Lower lobe of right lung (tissue), 2 donors: ENCODE measurements at regions not wholly inside any gene's neighbourhood (a gene's known extent, or its start where the extent isn't known, plus 50 kb on each side); places are given as distances from the start of the nearest gene placed in this dataset.
"Not testable (repeated sequence)": the region's sequence is repeated elsewhere in the genome, so short reads cannot be mapped to it uniquely, and the experiment has no call there.

Experiments
- ATAC-seq, 2 donors: fragments of 200-7000 bp; cut with Tn5 transposase; one replicate each; pipeline ENCODE4 v1.9.1; 2020 to 2022; ENCODE audit warnings: mild to moderate bottlenecking in 2 of 2, moderate library complexity in 2 of 2
- DNase-seq: peaks from one replicate; pipeline ENCODE4 v3.0.0-alpha.2; 2020
- H3K27ac ChIP-seq: fragments of 200-600 bp; one replicate; pipeline ENCODE4 v1.8.0; 2022
- H3K27me3 ChIP-seq: fragments of 200-600 bp; one replicate; pipeline ENCODE4 v1.8.0; 2022; ENCODE audit warnings: low read depth
- H3K36me3 ChIP-seq: fragments of 200-600 bp; one replicate; pipeline ENCODE4 v1.8.0; 2022; ENCODE audit warnings: mild to moderate bottlenecking
- H3K4me1 ChIP-seq: fragments of 200-600 bp; one replicate; pipeline ENCODE4 v1.8.0; 2022
- H3K4me3 ChIP-seq: fragments of 200-600 bp; one replicate; pipeline ENCODE4 v1.8.0; 2022; ENCODE audit warnings: mild to moderate bottlenecking
- H3K9me3 ChIP-seq: fragments of 200-600 bp; one replicate; pipeline ENCODE4 v1.8.0; 2022
- intact Hi-C: fragments of 100-400 bp; cut with DNase I; formaldehyde crosslinking; loops from one replicate; pipeline ENCODE4 v1.11.0; 2022
- TF ChIP-seq, protein P1 (sequence below): fragments of 200-600 bp; IDR thresholded peaks from one replicate; pipeline ENCODE4 v1.8.0; 2022; ENCODE audit warnings: antibody characterized with exemption, mild to moderate bottlenecking
- donor health status: DM: no; HTN: yes; CAD: no; lungs with severe emphysema.

DNA sequence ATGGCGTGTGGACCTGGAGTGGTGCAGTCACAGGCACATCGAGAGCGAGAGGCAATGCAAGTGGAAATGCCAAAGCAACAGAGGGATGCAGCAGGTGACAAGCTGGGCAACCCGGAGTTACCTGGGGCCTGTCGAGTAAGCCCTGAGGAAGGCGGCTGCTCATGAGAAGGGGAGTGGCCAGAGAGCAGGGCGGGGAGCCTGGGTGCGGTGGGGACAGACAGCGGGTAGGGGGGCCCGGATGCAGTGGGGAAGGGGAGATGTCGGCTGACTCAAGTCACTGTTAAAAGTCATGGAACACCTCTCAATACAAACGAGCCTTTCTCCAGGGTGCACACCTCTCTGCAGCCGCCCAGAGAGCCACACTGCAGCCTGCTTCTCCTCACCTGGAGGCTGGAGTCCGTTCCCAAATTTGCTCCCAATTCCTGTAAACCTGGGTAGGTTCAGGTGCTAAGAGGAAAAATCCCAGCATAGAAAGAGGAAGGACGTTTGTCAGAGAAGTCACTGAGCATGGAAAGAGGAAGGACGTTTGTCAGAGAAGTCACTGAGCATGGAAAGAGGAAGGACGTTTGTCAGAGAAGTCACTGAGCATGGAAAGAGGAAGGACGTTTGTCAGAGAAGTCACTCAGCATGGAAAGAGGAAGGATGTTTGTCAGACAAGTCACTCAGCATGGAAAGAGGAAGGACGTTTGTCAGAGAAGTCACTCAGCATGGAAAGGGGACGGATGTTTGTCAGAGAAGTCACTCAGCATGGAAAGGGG lies 71.7 kb upstream of the TWIST2 start:
- H3K27ac ChIP-seq: no peak overlapping the region
- intact Hi-C loops: no loop called here
- DNase-seq: no peak
- H3K9me3 ChIP-seq: no peaks in the 10 kb centered on the region
- peaks cover 12% of the 10 kb centered on the region for H3K27me3 ChIP-seq
- ATAC-seq: no peak
- TF ChIP-seq, protein P1, sequence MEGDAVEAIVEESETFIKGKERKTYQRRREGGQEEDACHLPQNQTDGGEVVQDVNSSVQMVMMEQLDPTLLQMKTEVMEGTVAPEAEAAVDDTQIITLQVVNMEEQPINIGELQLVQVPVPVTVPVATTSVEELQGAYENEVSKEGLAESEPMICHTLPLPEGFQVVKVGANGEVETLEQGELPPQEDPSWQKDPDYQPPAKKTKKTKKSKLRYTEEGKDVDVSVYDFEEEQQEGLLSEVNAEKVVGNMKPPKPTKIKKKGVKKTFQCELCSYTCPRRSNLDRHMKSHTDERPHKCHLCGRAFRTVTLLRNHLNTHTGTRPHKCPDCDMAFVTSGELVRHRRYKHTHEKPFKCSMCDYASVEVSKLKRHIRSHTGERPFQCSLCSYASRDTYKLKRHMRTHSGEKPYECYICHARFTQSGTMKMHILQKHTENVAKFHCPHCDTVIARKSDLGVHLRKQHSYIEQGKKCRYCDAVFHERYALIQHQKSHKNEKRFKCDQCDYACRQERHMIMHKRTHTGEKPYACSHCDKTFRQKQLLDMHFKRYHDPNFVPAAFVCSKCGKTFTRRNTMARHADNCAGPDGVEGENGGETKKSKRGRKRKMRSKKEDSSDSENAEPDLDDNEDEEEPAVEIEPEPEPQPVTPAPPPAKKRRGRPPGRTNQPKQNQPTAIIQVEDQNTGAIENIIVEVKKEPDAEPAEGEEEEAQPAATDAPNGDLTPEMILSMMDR: no peak
- H3K36me3 ChIP-seq: no peaks in the 10 kb centered on the region
- H3K4me1 ChIP-seq: no peaks in the 10 kb centered on the region
- no peak overlapping the region for H3K4me3 ChIP-seq

DNA sequence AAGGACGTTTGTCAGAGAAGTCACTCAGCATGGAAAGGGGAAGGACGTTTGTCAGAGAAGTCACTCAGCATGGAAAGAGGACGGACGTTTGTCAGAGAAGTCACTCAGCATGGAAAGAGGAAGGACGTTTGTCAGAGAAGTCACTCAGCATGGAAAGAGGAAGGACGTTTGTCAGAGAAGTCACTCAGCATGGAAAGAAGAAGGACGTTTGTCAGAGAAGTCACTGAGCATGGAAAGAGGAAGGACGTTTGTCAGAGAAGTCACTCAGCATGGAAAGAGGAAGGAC lies 71.2 kb upstream of the TWIST2 start:
- DNase-seq, H3K36me3 ChIP-seq, intact Hi-C loops, H3K9me3 ChIP-seq, H3K4me1 ChIP-seq, H3K27me3 ChIP-seq, H3K4me3 ChIP-seq, ATAC-seq, H3K27ac ChIP-seq: not testable (repeated sequence)

DNA sequence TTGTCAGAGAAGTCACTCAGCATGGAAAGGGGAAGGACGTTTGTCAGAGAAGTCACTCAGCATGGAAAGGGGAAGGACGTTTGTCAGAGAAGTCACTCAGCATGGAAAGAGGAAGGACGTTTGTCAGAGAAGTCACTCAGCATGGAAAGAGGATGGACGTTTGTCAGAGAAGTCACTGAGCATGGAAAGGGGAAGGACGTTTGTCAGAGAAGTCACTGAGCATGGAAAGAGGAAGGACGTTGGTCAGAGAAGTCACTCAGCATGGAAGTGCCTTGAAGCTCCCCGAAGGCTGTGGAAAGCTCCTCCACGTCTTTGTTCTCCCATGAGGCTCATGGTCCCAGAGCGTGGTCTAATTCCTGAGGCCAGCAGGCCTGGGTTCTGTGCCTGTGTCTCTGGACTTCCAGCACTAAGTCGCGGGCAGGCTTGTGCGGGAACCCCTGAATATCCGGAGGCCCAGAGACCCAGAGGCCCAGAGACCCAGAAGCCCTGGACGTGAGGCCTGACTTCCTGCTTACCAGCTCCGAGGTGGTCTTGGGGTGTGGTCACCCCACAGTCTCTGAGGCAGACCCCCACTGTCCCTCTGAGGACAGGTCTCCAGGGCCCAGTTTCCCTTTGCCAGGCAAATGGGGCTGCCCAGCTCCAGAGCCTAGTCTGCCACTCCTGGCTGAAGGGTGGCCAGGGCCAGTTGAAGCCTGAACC lies 70.4 kb upstream of the TWIST2 start:
- intact Hi-C loops: no loop called here
- TF ChIP-seq, protein P1: no peak
- Histone ChIP-seq H3K27ac (no peak overlapping the region), H3K27me3 (peaks cover under 1% of the 10 kb centered on the region), H3K4me1 (no peaks in the 10 kb centered on the region), H3K36me3 (no peaks in the 10 kb centered on the region), H3K9me3 (no peaks in the 10 kb centered on the region), H3K4me3 (no peak overlapping the region)
- DNase-seq: no peak
- no peak for ATAC-seq

DNA sequence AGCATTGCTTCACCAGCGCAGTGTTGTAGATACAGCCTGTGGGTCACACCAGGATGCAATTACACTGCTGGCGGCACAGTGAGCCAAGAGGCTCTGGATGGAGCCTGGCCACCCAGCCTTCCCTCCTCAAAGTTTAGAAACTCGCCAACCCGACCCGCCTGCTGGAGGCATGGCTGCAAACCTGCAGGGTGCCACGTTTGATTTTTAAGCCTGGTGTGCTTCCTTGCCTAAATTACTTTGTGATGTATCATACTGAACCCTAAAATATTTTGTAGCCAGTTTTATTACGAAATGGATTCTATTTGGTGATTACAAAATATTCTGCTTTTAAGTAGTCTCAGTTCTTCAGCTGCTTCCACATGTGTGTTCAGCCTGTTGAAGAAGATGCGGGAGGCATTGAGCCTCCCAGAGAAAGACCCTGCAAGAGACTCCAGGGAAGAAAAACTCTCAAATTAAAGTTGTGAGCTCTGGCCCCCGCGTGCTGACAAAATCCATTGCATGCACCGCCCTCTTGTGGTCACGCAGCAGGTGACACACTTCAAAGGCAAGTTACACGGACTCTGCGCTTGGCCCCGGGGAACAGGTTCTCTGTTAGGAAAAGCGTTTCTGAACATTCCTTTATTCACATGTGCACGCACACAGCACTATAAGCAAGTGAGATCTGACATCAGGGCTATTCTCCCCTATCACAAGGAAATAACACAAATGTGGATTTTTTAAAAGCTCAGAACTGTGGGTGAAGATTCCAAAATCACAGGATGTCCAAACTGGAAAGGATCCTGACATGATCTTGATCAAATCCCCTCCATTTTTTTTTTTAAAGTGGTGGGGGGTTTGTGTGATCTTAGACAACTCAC lies 63.0 kb upstream of the TWIST2 start:
- Histone ChIP-seq H3K4me3 (no peak overlapping the region), H3K36me3 (no peaks in the 10 kb centered on the region), H3K4me1 (peaks cover 8% of the 10 kb centered on the region), H3K9me3 (no peaks in the 10 kb centered on the region), H3K27ac (no peak overlapping the region), H3K27me3 (no peaks in the 10 kb centered on the region)
- ATAC-seq (peak; percentile 88 to 90), DNase-seq (peak; percentile 77)
- TF ChIP-seq, protein P1: peak; percentile 89
- intact Hi-C loops: no loop called here

DNA sequence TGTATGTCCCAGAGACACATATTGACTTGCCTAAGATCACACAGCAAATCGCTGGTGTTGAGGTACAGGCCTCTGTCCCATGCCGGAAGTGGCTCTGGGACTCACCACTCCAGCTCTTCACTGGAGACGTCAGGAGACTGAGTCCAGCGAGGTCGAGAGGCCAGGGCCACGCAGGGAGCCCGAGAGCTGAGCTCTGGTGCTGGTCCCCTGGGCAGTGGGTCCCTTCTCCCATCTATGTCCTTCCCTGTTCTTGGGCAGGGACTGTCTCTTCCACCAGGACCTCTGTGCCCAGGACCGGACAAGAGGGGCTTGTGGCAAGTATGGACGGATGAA lies 62.4 kb upstream of the TWIST2 start:
- DNase-seq: no peak
- Histone ChIP-seq H3K4me1 (peaks cover 8% of the 10 kb centered on the region), H3K9me3 (no peaks in the 10 kb centered on the region), H3K36me3 (no peaks in the 10 kb centered on the region), H3K4me3 (no peak overlapping the region), H3K27me3 (no peaks in the 10 kb centered on the region), H3K27ac (no peak overlapping the region)
- intact Hi-C loops: no loop called here
- TF ChIP-seq, protein P1: no peak
- ATAC-seq: peak in 1 of 2 donors; percentile 31

DNA sequence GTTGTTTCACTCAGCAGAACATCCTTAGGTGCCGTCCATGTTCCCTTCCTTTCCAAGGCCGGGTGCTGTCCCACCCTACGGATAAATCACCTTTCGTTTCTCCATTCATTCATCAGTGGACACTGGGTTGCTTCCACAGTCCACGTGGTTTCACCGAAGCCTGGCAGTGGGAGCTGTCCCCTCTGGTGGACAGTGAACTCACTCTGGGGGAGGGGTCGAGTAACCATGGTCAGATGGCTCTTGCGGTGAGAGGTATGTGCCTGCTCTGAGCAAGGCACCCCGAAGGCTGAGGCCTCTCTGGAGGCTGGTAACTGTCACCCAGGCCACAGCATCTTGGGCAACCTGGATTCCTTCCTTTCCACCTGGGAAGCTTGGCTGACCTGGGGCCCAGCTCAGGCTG lies 61.5 kb upstream of the TWIST2 start:
- intact Hi-C loops: no loop called here
- ATAC-seq (no peak), DNase-seq (no peak)

More for the DNA sequence above, 61.5 kb upstream of the TWIST2 start:
- H3K4me3 ChIP-seq: no peak overlapping the region
- H3K27ac ChIP-seq: no peak overlapping the region
- no peaks in the 10 kb centered on the region for H3K9me3 ChIP-seq
- no peaks in the 10 kb centered on the region for H3K27me3 ChIP-seq
- no peaks in the 10 kb centered on the region for H3K36me3 ChIP-seq
- H3K4me1 ChIP-seq: peaks cover 8% of the 10 kb centered on the region
- TF ChIP-seq, protein P1: no peak
